Liver (tissue), 8 donors: ENCODE measurements at regions not wholly inside any gene's neighbourhood (a gene's known extent, or its start where the extent isn't known, plus 50 kb on each side); places are given as distances from the start of the nearest gene placed in this dataset.
"Not testable (repeated sequence)": the region's sequence is repeated elsewhere in the genome, so short reads cannot be mapped to it uniquely, and the experiment has no call there.

Source experiments
- DNase-seq: peaks from one replicate; pipeline ENCODE4 v3.0.0-alpha.2; 2017; ENCODE audit warnings: low spot score
- H3K27ac ChIP-seq, 2 donors: one replicate each; pipeline ENCODE4 v1.7.0; 2013; ENCODE audit warnings: inconsistent platforms in 2 of 2, low read length in 2 of 2, control low read depth in 1 of 2, low read depth in 1 of 2, mild to moderate bottlenecking in 1 of 2
- H3K27me3 ChIP-seq, 4 donors: one replicate each; pipeline versions ENCODE4 v1.6.1 to v1.7.0; 2013; ENCODE audit warnings: low read length in 3 of 4, inconsistent platforms in 1 of 4, mild to moderate bottlenecking in 1 of 4, moderate library complexity in 1 of 4; ENCODE audit not compliant: control insufficient read depth in 4 of 4, insufficient read depth in 4 of 4
- H3K36me3 ChIP-seq, 4 donors: one replicate each; pipeline versions ENCODE4 v1.6.1 to v1.7.0; 2013; ENCODE audit warnings: low read length in 3 of 4, mild to moderate bottlenecking in 3 of 4, low read depth in 1 of 4, moderate library complexity in 1 of 4; ENCODE audit not compliant: control insufficient read depth in 4 of 4, insufficient read depth in 3 of 4
- H3K4me1 ChIP-seq, 4 donors: one replicate each; pipeline versions ENCODE4 v1.6.1 to v1.7.0; 2013; ENCODE audit warnings: low read length in 3 of 4, mild to moderate bottlenecking in 3 of 4, moderate library complexity in 1 of 4; ENCODE audit not compliant: control insufficient read depth in 4 of 4, insufficient read depth in 4 of 4
- H3K4me3 ChIP-seq, 3 donors: one replicate each; pipeline versions ENCODE4 v1.6.1 to v1.7.0; 2013; ENCODE audit warnings: low read length in 3 of 3, control low read depth in 1 of 3, low read depth in 1 of 3, mild to moderate bottlenecking in 1 of 3
- H3K9ac ChIP-seq, 2 donors: one replicate each; pipeline ENCODE4 v1.7.0; 2013; ENCODE audit warnings: low read length in 2 of 2, mild to moderate bottlenecking in 2 of 2, moderate library complexity in 2 of 2, control low read depth in 1 of 2, low read depth in 1 of 2
- H3K9me3 ChIP-seq, 4 donors: one replicate each; pipeline versions ENCODE4 v1.6.1 to v1.7.0; 2013; ENCODE audit warnings: low read length in 3 of 4; ENCODE audit not compliant: control insufficient read depth in 4 of 4
- ATF3 ChIP-seq: IDR thresholded peaks from 2 replicates; pipeline ENCODE4 v1.6.1; 2016; ENCODE audit warnings: antibody characterized with exemption
- CTCF ChIP-seq: fragments of 150-350 bp; IDR thresholded peaks from 2 replicates; pipeline ENCODE4 v1.5.1; 2017; ENCODE audit warnings: improper control_type of control experiment, low read depth, low read length; ENCODE audit not compliant: missing input control
- EGR1 ChIP-seq, 2 donors: IDR thresholded peaks; 2 replicates each; pipeline ENCODE4 v1.6.1; 2016 to 2018; ENCODE audit warnings: antibody characterized with exemption in 2 of 2, low read depth in 2 of 2
- FOXA1 ChIP-seq: IDR thresholded peaks from 2 replicates; pipeline ENCODE4 v1.6.1; 2016; ENCODE audit warnings: antibody characterized with exemption
- FOXA2 ChIP-seq: IDR thresholded peaks from 2 replicates; pipeline ENCODE4 v1.6.1; 2016; ENCODE audit warnings: antibody characterized with exemption
- GABPA ChIP-seq, 2 donors: IDR thresholded peaks in 1 of 2; conservative IDR thresholded peaks in 1 of 2; 2 replicates each; pipeline ENCODE4 v1.6.1; 2016; ENCODE audit warnings: antibody characterized with exemption in 2 of 2, mild to moderate bottlenecking in 1 of 2, moderate library complexity in 1 of 2
- HNF4G ChIP-seq: IDR thresholded peaks from 2 replicates; pipeline ENCODE4 v1.6.1; 2016; ENCODE audit warnings: antibody characterized with exemption
- JUND ChIP-seq, 2 donors: IDR thresholded peaks; 2 replicates each; pipeline ENCODE4 v1.6.1; 2016; ENCODE audit warnings: antibody characterized with exemption in 2 of 2
- MAX ChIP-seq: IDR thresholded peaks from 2 replicates; pipeline ENCODE4 v1.6.1; 2016; ENCODE audit warnings: antibody characterized with exemption
- NR2F2 ChIP-seq: IDR thresholded peaks from 2 replicates; pipeline ENCODE4 v1.6.1; 2016; ENCODE audit warnings: antibody characterized with exemption
- RXRA ChIP-seq, 2 donors: IDR thresholded peaks; 2 replicates each; pipeline ENCODE4 v1.6.1; 2017 to 2018; ENCODE audit warnings: antibody characterized with exemption in 2 of 2, mild to moderate bottlenecking in 1 of 2
- SP1 ChIP-seq: IDR thresholded peaks from 2 replicates; pipeline ENCODE4 v1.6.1; 2018; ENCODE audit warnings: antibody characterized with exemption, mild to moderate bottlenecking
- TAF1 ChIP-seq: conservative IDR thresholded peaks from 2 replicates; pipeline ENCODE4 v1.6.1; 2016; ENCODE audit warnings: antibody characterized with exemption, mild to moderate bottlenecking
- YY1 ChIP-seq: IDR thresholded peaks from 2 replicates; pipeline ENCODE4 v1.6.1; 2016; ENCODE audit warnings: antibody characterized with exemption, mild to moderate bottlenecking
- ZBTB33 ChIP-seq: IDR thresholded peaks from 2 replicates; pipeline ENCODE4 v1.6.1; 2016; ENCODE audit warnings: antibody characterized with exemption
- WGBS: extraction: QIAGEN DNeasy Blood & Tissue Kit; methylation state at CpG from one replicate; pipeline ENCODE4 v1.1.7; 2013; 5-methylcytosine and 5-hydroxymethylcytosine counted together
- donor health status: healthy.
- donor health status: healthy.
- donor health status: healthy.
- donor health status: healthy.
- donor health status: healthy.

- H3K9me3 ChIP-seq: no peaks in the 10 kb centered on the region
- WGBS: 64% methylated on average over 1 of the region's 1 CpG
Measured at GRCh38 chr5:77863181-77863580, 87.0 kb upstream of the TBCA start.

GRCh38 chr5:77861576-77861975, 85.4 kb upstream of the TBCA start:
- no peaks in the 10 kb centered on the region for H3K4me1 ChIP-seq
- 86% methylated on average over 1 of the region's 1 CpG for WGBS
- H3K27ac ChIP-seq: no peak overlapping the region
- no peaks in the 10 kb centered on the region for H3K27me3 ChIP-seq
- no peak overlapping the region for H3K9ac ChIP-seq
- DNase-seq: no peak
- TF ChIP-seq SP1 (no peak), FOXA1 (no peak), TAF1 (no peak), YY1 (no peak)
- H3K9me3 ChIP-seq: no peaks in the 10 kb centered on the region
- H3K4me3 ChIP-seq: no peak overlapping the region
- no peaks in the 10 kb centered on the region for H3K36me3 ChIP-seq

More at GRCh38 chr5:77863181-77863580, 87.0 kb upstream of the TBCA start:
- DNase-seq: no peak
- TF ChIP-seq JUND (IDR thresholded peaks at IDR 0.05) (no peak), ZBTB33 (no peak), TAF1 (no peak), NR2F2 (no peak), CTCF (no peak), GABPA (IDR thresholded peaks at IDR 0.05 in 1 of 2, conservative IDR thresholded peaks at IDR 0.05 in 1 of 2) (no peak), SP1 (no peak), HNF4G (no peak), MAX (no peak), RXRA (IDR thresholded peaks at IDR 0.05) (no peak), FOXA2 (no peak), FOXA1 (no peak)
- no peaks in the 10 kb centered on the region for H3K27me3 ChIP-seq
- no peak overlapping the region for H3K27ac ChIP-seq
- no peak overlapping the region for H3K9ac ChIP-seq
- H3K36me3 ChIP-seq: no peaks in the 10 kb centered on the region
- H3K4me3 ChIP-seq: no peak overlapping the region
- no peaks in the 10 kb centered on the region for H3K4me1 ChIP-seq

- no peaks in the 10 kb centered on the region for H3K36me3 ChIP-seq
- DNase-seq: no peak
- H3K4me1 ChIP-seq: no peaks in the 10 kb centered on the region
- H3K9ac ChIP-seq: no peak overlapping the region
- H3K27me3 ChIP-seq: no peaks in the 10 kb centered on the region
- whole genome bisulfite sequencing: 88% methylated on average over 1 of the region's 1 CpG
- no peaks in the 10 kb centered on the region for H3K9me3 ChIP-seq
- H3K4me3 ChIP-seq: no peak overlapping the region
- no peak for TF ChIP-seq SP1
- TF ChIP-seq EGR1 (IDR thresholded peaks at IDR 0.05; ENCODE audit: low read depth in 2 of 2): no peak
- TF ChIP-seq ZBTB33: no peak
- no peak for TF ChIP-seq JUND (IDR thresholded peaks at IDR 0.05)
- no peak for TF ChIP-seq MAX
- no peak for TF ChIP-seq ATF3
- no peak overlapping the region for H3K27ac ChIP-seq
Measured at GRCh38 chr5:77859306-77859705, 83.2 kb upstream of the TBCA start.

- not testable (repeated sequence) for H3K4me1 ChIP-seq, H3K27ac ChIP-seq, DNase-seq, H3K4me3 ChIP-seq, H3K9me3 ChIP-seq, H3K36me3 ChIP-seq, H3K27me3 ChIP-seq, H3K9ac ChIP-seq
- WGBS: 96% methylated on average over 9 of the region's 9 CpGs
Measured at GRCh38 chr5:77858678-77859077, 82.5 kb upstream of the TBCA start.
